ENCODE measurements at regions not wholly inside any gene's neighbourhood (a gene's known extent, or its start where the extent isn't known, plus 50 kb on each side); places are given as distances from the start of the nearest gene placed in this dataset.

- DNase-seq: no peak
These were observed 382.1 kb upstream of the TBL1XR1 start for GRCh38 chr3:177579419-177579818.

DNA sequence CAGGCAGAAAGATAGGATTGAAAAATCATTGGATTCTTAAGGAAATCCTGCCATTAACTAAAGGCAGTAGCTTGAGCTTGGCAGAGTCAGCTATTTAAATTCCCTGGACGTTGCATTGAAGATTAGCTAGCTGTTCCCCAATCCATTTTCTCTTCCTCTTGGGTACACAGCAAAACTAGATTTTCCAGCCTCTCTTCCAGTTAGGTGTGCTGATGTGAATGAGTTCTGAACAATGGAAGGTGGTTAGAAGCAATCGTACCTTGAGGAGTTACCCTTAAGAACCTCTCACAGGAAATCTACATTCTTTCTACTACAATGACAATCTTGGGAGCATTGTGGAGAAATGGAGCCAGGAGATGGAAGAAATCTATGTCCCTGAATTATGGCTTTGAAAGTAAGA lies 383.2 kb upstream of the TBL1XR1 start:
- DNase-seq: no peak

DNA sequence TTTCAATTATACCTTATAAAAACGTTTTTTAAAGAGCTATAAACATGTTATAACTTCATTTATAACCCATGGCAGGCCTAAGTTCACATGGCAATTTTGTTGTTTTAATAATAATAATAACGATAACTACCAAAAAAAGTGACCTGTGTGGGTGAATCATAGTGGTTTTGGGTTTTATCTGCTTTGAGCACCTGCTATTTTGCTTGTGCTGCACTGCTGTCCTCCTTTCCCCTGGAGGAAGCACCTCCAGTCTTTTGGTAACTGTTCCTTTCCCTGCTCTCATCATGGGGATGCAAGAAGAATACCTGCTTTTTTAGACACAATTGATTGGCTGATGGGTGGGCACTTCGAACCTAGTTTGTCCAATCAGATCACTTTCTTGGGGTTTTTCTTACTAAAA lies 388.0 kb upstream of the TBL1XR1 start:
- no peak for DNase-seq

- no peak for DNase-seq
These were observed 391.9 kb upstream of the TBL1XR1 start for GRCh38 chr3:177589041-177589650.

DNA sequence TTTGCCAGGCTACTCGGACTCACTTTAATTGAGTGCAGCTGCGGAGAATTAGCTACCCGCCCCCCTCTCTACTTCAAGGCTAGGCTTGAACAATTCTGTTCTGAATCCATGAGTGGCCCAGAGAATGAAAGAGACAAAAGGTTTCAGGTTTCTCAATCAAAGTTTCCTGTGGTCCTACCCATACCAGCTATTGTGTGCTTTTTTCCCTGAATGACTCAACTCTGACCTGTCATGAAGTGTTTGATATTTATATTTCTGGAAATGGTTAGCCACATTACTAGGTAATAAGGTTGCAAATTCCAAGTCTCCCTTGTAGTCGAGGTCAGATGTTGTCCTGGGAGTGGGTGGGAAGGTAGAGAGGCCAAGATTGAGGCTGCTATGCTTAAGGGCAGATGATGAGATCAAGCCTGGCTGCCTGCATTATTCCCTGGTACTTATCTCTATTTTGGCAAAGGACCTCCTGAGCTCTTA lies 392.7 kb upstream of the TBL1XR1 start:
- DNase-seq: peak in 1 of 2 experiments; percentile 38

DNA sequence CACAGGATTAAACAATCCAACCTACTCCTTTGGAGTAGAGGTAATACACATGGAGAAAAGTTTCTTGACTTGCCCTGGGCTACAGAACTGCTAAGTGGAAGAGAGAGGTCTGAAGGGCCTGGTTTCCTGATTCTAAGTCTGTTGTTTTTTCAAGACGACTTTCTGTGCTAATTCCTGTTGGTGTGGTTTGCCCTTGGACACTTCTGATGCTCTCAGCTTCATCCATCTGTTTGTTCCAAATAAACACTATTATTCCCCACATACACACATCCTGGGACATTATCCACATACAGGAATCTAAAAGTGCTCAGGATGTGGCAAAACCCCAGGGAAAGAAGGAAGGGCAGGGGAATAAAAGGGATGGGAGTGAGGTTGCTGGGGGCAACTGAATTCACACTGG lies 393.5 kb upstream of the TBL1XR1 start:
- DNase-seq: no peak

GRCh38 chr3:177591379-177591778 lies 394.1 kb upstream of the TBL1XR1 start:
- no peak for DNase-seq

DNA sequence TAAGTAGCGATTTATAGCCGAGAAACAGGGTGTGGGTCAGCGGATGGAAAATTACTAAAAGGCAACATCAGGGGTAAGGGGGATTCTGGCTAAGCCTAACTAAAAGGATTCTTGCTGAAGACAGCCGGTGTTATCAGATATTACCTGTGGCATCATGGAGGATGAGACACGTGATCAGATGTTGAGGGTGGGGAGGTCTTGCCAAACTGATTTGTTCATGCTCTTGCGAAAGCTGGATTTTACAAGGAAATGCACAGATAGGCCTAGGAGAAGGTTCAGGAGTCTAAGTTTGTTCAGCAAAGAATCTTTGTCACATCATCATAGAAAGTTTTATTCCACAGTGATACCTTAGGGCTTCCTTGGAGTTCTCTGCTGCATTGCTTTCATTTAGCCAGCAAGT lies 396.8 kb upstream of the TBL1XR1 start:
- no peak for DNase-seq

- DNase-seq: no peak
These were observed 398.4 kb upstream of the TBL1XR1 start for GRCh38 chr3:177595530-177596188.

GRCh38 chr3:177596248-177596815 lies 399.1 kb upstream of the TBL1XR1 start:
- DNase-seq: no peak

DNA sequence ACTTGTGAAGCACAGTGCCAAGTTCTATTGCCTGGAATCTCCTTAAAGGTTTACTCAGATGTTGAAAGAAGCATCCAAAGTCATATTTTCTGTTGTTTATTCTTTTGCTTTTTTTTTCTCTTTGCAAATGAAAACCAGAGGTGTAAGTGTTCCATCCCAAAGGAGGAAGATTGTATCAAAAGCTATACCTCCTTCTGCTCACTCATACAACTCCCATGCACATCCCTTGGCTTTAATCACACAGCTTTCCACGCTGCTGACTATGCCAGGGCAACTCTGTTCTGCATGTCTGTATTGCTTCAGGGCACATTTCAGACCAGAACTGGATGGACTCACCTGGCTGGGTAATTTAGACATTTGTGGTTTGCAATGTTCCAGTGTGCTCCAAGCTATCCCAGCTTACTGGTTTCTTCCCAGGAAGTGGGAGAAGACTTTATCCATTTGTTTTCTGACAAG lies 399.6 kb upstream of the TBL1XR1 start:
- no peak for DNase-seq

DNA sequence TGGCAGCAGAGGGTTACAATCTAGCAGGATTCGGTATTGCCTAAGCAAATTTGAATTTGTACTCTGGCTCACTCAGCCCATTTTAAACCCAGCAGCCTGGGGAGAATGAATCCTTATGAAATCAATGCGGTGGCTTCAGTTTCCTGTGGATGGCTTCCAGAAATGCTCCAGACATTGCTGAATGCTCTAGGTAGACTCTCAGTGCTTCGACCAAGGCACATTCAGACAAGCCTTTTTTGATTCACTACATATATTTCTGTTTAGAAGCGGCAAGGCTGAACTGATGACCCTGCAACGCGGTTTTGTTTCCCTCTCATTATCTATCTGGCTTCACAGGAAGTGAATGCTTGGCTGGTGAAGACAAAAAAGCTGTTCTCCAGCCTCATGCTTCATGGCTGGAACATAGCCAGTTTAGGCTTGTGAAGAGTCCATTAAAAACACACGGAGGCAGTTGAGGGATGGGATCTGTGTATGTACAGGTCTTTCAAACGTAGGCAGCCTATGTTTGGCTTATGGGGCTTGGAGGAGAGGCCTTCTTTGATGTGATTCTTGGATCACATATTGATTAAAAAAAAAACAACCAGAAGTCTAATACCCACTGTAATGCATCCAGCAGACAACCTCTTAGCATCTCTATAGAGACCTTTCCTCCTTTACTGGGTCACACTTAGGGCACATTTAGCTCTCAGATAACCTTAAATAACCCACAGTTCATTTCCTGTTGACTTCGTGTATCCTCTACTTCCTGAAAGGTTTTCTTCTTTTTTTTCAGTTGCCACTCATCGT lies 400.2 kb upstream of the TBL1XR1 start:
- DNase-seq: peak; percentile 47 to 53

- DNase-seq: no peak
These were observed 401.0 kb upstream of the TBL1XR1 start for GRCh38 chr3:177598097-177598833.

DNA sequence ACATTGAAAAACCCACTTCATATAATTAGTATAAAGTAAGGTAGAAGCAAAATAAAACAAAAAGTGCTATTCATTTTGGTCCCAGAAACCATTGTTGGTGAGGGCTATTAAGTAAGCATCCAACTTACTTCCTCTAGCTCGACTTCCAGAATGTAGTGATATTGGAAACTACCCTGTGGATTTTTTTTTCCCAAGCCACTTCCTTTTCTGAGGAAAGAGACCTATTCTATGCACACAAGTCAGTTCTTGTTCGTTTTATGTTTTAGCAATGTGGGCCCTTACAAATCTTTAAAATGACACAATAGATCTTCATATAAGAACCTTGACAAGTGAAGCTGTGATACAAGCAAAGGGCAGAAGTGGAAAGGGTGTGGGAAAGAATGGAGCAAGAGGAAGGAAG lies 402.0 kb upstream of the TBL1XR1 start:
- no peak for DNase-seq

DNA sequence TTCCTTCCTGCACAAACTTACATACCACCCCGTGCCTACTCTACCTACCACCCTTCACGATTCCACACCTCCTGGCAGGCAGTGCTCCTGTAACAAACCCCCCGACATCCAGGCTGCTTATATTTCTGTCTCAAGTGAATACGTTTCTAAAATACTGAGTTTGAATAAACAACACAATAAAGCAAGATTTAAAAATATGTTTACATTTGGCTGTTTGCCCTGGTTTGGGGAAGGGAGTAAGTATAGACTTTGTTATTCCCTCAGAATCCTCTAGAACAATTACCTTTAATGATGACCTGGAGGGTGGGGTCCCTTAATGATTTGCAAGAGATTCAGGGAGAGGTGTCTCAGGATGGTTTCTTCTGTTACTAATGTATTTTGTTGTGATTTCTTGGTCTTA lies 402.6 kb upstream of the TBL1XR1 start:
- no peak for DNase-seq

GRCh38 chr3:177600411-177600810 lies 403.1 kb upstream of the TBL1XR1 start:
- no peak for DNase-seq

- DNase-seq: no peak
These were observed 403.9 kb upstream of the TBL1XR1 start for GRCh38 chr3:177601152-177601551.

- DNase-seq: no peak
These were observed 405.4 kb upstream of the TBL1XR1 start for GRCh38 chr3:177602601-177603147.

DNA sequence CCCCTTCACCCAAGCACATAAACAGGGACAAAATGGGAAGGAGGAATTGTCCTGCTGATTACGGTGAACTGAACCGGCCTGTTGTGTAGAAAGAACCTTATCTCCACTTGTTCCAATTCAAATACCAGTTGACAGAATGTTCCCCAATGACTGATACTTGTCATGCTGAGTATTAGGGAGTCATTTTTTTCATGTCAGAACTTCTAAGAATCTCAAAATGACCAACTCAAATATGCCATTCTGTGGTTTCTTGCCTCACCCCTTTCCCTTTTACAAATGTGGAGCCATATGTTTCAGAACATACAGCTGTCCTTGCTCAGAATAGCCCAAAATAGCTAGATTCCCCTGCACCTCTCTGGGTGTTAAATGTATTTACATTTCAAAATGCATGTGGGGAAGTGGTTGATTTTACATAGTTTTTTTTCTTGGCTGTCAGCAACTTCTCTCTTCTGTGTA lies 405.9 kb upstream of the TBL1XR1 start:
- DNase-seq: no peak

- no peak for DNase-seq
These were observed 406.9 kb upstream of the TBL1XR1 start for GRCh38 chr3:177604181-177604580.

DNA sequence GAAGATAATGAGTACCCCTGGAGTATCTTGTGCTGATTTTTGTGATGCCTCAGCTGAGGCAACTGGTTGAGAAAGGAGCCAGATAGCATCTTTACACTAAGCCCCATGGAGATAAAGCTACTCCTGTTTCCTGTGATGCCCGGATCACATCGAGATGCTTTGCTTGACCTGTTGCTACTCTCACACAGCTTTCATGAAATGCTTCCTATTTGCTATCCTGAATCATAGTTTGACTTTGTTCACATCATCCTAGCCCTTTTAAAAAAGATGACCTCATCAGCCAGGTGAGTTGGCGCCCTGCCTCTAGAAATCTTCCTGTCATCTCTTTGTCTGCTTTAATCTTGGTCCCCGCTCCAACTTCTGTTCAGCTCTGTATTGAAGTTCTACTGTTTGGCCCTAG lies 409.6 kb upstream of the TBL1XR1 start:
- no peak for DNase-seq

DNA sequence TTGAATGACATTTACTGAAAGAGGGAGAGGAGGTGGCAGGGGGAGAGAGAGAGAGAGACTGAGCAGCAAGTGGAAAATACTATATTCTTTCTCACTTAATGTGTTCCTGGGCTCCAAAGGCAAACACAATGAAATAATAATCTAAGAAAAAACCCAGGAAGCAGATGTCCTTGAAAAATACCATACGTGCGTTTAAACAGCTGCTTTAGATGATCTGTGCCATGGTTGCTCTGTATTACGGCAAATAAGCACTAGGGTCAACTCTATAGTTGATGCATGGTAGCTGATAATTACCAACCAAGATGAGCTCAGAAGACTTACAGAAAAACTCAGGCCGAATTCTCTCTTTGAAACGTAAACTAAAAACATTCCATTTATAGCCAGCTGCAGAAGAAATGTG lies 410.3 kb upstream of the TBL1XR1 start:
- no peak for DNase-seq

Data from activated T-cell treated with anti-CD3 and anti-CD28 coated beads, Interleukin-2, amount 50 U/mL, for 48 hours (primary cell).